HL-60 (cell line): ENCODE measurements at regions not wholly inside any gene's neighbourhood (a gene's known extent, or its start where the extent isn't known, plus 50 kb on each side); places are given as distances from the start of the nearest gene placed in this dataset.

Experiments
- GABPA ChIP-seq: IDR thresholded peaks from 2 replicates; pipeline ENCODE4 v1.6.1; 2012; ENCODE audit warnings: low read depth
- POLR2AphosphoS5 ChIP-seq: IDR thresholded peaks from 2 replicates; pipeline ENCODE4 v1.6.1; 2012; ENCODE audit warnings: low read depth
- SPI1 ChIP-seq: IDR thresholded peaks from 2 replicates; pipeline ENCODE4 v1.6.1; 2012; ENCODE audit warnings: low read depth, mild to moderate bottlenecking, borderline replicate concordance
- TF ChIP-seq, protein P1 (sequence below): IDR thresholded peaks from one replicate; pipeline ENCODE4 v1.5.1; 2011; ENCODE audit warnings: low read length, control low read depth, inconsistent platforms; ENCODE audit not compliant: insufficient read depth
- TF ChIP-seq, protein P2 (sequence below): IDR thresholded peaks from 2 replicates; pipeline ENCODE4 v1.6.1; 2012; ENCODE audit warnings: low read depth; ENCODE audit not compliant: insufficient replicate concordance

DNA sequence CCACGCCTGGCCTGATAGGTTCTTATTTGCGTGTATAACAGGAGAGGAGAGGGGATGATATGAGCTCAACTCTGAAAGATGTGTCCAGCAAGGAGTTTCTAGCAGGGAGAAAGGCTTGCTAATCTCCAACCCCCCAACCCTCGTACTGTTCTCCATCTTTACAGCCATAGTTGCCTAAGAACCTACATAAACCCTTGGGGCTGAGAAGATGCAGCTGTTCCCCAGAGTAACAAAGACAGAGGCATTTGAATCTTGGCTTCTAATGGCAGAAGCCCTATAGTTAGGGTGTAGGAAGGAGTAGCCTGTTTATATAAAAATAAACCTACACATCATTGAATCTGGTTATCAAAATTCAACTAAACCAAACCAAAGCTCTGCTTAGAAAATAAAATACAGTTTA, 631.4 kb upstream of the SLC35B3 start:
- TF ChIP-seq, protein P1, sequence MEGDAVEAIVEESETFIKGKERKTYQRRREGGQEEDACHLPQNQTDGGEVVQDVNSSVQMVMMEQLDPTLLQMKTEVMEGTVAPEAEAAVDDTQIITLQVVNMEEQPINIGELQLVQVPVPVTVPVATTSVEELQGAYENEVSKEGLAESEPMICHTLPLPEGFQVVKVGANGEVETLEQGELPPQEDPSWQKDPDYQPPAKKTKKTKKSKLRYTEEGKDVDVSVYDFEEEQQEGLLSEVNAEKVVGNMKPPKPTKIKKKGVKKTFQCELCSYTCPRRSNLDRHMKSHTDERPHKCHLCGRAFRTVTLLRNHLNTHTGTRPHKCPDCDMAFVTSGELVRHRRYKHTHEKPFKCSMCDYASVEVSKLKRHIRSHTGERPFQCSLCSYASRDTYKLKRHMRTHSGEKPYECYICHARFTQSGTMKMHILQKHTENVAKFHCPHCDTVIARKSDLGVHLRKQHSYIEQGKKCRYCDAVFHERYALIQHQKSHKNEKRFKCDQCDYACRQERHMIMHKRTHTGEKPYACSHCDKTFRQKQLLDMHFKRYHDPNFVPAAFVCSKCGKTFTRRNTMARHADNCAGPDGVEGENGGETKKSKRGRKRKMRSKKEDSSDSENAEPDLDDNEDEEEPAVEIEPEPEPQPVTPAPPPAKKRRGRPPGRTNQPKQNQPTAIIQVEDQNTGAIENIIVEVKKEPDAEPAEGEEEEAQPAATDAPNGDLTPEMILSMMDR = no peak
- TF ChIP-seq POLR2AphosphoS5 (no peak), GABPA (no peak), SPI1 (no peak)
- TF ChIP-seq, protein P2, sequence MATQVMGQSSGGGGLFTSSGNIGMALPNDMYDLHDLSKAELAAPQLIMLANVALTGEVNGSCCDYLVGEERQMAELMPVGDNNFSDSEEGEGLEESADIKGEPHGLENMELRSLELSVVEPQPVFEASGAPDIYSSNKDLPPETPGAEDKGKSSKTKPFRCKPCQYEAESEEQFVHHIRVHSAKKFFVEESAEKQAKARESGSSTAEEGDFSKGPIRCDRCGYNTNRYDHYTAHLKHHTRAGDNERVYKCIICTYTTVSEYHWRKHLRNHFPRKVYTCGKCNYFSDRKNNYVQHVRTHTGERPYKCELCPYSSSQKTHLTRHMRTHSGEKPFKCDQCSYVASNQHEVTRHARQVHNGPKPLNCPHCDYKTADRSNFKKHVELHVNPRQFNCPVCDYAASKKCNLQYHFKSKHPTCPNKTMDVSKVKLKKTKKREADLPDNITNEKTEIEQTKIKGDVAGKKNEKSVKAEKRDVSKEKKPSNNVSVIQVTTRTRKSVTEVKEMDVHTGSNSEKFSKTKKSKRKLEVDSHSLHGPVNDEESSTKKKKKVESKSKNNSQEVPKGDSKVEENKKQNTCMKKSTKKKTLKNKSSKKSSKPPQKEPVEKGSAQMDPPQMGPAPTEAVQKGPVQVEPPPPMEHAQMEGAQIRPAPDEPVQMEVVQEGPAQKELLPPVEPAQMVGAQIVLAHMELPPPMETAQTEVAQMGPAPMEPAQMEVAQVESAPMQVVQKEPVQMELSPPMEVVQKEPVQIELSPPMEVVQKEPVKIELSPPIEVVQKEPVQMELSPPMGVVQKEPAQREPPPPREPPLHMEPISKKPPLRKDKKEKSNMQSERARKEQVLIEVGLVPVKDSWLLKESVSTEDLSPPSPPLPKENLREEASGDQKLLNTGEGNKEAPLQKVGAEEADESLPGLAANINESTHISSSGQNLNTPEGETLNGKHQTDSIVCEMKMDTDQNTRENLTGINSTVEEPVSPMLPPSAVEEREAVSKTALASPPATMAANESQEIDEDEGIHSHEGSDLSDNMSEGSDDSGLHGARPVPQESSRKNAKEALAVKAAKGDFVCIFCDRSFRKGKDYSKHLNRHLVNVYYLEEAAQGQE = no peak
